ENCODE measurements at regions not wholly inside any gene's neighbourhood (a gene's known extent, or its start where the extent isn't known, plus 50 kb on each side); places are given as distances from the start of the nearest gene placed in this dataset.

GRCh38 chr20:29687438-29687837 lies 1570.0 kb upstream of the DEFB115 start:
- TF ChIP-seq PATZ1 (CRISPR knock-in tag; IDR thresholded peaks at IDR 0.05; ENCODE audit: borderline replicate concordance) (no peak), POU6F1 (CRISPR knock-in tag; IDR thresholded peaks at IDR 0.05; ENCODE audit: borderline replicate concordance, low read depth) (no peak), PPARA (CRISPR knock-in tag; IDR thresholded peaks at IDR 0.05; ENCODE audit: borderline replicate concordance) (no peak), BACH2 (CRISPR knock-in tag; IDR thresholded peaks at IDR 0.05; ENCODE audit: borderline replicate concordance) (no peak), ARNTL (CRISPR knock-in tag; IDR thresholded peaks at IDR 0.05; ENCODE audit: borderline replicate concordance, low read depth) (no peak), ISL1 (CRISPR knock-in tag; IDR thresholded peaks at IDR 0.05) (no peak), TSHZ2 (CRISPR knock-in tag; IDR thresholded peaks at IDR 0.05) (no peak), CSDC2 (CRISPR knock-in tag; IDR thresholded peaks at IDR 0.05) (no peak), TOX (CRISPR knock-in tag; IDR thresholded peaks at IDR 0.05; ENCODE audit: borderline replicate concordance) (no peak), ZFP30 (CRISPR knock-in tag; IDR thresholded peaks at IDR 0.05) (no peak)

All from SK-N-SH treated with all-trans-retinoic acid at 6 μM for 48 hours (cell line).